ENCODE measurements at regions not wholly inside any gene's neighbourhood (a gene's known extent, or its start where the extent isn't known, plus 50 kb on each side); places are given as distances from the start of the nearest gene placed in this dataset.

DNA sequence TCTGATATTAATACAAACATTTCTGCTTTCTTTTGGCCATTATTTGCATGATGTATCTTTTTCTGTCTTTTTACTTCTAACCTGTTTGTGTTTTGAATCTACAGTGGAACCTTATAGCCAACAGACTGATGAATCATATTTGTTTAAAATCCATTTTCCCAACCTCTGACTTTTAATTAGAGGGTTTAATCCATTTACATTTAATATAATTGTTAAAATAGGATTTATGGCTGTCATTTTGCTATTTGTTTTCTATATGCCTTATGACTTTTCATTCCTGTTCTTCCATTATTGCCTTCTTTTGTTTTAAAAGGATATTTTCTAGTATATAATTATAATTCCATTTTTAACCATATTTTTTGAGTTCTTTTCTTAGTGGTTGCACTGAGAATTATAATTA lies 286.1 kb downstream of the ZNF621 start:
- H3K27me3 ChIP-seq (ENCODE audit: insufficient read depth, poor library complexity, severe bottlenecking), result no peaks in the 10 kb centered on the region
- no peak for TF ChIP-seq POLR2AphosphoS5 (IDR thresholded peaks at IDR 0.05; ENCODE audit: low read depth)
- TF ChIP-seq GABPA (IDR thresholded peaks at IDR 0.05; ENCODE audit: low read depth), result no peak
- TF ChIP-seq, protein P1, sequence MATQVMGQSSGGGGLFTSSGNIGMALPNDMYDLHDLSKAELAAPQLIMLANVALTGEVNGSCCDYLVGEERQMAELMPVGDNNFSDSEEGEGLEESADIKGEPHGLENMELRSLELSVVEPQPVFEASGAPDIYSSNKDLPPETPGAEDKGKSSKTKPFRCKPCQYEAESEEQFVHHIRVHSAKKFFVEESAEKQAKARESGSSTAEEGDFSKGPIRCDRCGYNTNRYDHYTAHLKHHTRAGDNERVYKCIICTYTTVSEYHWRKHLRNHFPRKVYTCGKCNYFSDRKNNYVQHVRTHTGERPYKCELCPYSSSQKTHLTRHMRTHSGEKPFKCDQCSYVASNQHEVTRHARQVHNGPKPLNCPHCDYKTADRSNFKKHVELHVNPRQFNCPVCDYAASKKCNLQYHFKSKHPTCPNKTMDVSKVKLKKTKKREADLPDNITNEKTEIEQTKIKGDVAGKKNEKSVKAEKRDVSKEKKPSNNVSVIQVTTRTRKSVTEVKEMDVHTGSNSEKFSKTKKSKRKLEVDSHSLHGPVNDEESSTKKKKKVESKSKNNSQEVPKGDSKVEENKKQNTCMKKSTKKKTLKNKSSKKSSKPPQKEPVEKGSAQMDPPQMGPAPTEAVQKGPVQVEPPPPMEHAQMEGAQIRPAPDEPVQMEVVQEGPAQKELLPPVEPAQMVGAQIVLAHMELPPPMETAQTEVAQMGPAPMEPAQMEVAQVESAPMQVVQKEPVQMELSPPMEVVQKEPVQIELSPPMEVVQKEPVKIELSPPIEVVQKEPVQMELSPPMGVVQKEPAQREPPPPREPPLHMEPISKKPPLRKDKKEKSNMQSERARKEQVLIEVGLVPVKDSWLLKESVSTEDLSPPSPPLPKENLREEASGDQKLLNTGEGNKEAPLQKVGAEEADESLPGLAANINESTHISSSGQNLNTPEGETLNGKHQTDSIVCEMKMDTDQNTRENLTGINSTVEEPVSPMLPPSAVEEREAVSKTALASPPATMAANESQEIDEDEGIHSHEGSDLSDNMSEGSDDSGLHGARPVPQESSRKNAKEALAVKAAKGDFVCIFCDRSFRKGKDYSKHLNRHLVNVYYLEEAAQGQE (IDR thresholded peaks at IDR 0.05; ENCODE audit: insufficient replicate concordance, low read depth), result no peak
- TF ChIP-seq SPI1 (IDR thresholded peaks at IDR 0.05; ENCODE audit: borderline replicate concordance, low read depth), result no peak
- TF ChIP-seq, protein P2, sequence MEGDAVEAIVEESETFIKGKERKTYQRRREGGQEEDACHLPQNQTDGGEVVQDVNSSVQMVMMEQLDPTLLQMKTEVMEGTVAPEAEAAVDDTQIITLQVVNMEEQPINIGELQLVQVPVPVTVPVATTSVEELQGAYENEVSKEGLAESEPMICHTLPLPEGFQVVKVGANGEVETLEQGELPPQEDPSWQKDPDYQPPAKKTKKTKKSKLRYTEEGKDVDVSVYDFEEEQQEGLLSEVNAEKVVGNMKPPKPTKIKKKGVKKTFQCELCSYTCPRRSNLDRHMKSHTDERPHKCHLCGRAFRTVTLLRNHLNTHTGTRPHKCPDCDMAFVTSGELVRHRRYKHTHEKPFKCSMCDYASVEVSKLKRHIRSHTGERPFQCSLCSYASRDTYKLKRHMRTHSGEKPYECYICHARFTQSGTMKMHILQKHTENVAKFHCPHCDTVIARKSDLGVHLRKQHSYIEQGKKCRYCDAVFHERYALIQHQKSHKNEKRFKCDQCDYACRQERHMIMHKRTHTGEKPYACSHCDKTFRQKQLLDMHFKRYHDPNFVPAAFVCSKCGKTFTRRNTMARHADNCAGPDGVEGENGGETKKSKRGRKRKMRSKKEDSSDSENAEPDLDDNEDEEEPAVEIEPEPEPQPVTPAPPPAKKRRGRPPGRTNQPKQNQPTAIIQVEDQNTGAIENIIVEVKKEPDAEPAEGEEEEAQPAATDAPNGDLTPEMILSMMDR (IDR thresholded peaks at IDR 0.05; ENCODE audit: insufficient read depth, low read length), result no peak

DNA sequence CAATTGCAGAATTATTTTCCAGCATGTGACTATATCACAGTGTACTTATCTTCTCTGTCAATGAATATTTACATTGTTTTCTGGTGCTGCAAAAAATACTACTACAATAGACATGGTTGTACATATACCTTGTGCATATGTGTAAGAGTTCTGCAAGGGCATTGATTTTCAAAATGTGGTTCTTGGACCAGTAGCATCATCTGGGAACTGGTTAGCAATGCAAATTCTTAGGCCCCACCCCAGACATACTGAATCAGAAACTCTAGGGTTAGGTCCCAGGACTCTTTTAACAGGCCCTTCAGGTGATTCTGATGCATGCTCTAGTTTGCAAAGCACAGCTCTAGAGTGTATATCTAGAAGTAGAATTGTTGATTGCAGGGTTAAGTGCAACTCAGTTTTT lies 292.3 kb downstream of the ZNF621 start:
- Histone ChIP-seq H3K27ac (replicated peaks) (no peak overlapping the region), H3K4me3 (replicated peaks; ENCODE audit: insufficient read depth, low read length) (no peak overlapping the region), H3K27me3 (ENCODE audit: insufficient read depth, poor library complexity, severe bottlenecking) (peaks cover 2% of the 10 kb centered on the region)
- DNase-seq (ENCODE audit: low read depth in 1 of 2, low spot score in 1 of 2), result no peak
- TF ChIP-seq SPI1 (IDR thresholded peaks at IDR 0.05; ENCODE audit: borderline replicate concordance, low read depth) (no peak), POLR2AphosphoS5 (IDR thresholded peaks at IDR 0.05; ENCODE audit: low read depth) (no peak)
- TF ChIP-seq, protein P1 (IDR thresholded peaks at IDR 0.05; ENCODE audit: insufficient replicate concordance, low read depth), result no peak

More for the DNA sequence above, 286.1 kb downstream of the ZNF621 start:
- DNase-seq (ENCODE audit: low read depth in 1 of 2, low spot score in 1 of 2), result no peak
- Histone ChIP-seq H3K4me3 (replicated peaks; ENCODE audit: insufficient read depth, low read length) (no peak overlapping the region), H3K27ac (replicated peaks) (no peak overlapping the region)

DNA sequence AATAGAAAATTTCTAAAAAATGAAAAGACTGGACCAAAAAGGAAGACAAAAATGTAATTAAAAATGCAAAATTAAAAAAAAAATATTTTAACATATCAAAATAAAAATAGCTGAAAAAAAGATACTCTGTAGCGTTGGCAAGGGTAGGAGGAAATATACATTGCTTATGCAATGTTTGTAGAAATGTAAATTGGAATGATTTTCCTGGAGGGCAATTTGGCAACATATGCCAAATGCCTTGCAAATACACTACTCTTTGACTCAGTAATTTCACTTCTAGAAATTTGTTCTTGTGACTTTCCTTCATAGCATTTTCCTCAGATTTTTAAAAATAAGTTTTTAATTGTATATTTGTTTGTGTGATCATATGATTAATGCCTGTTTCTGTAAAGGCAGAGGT lies 296.6 kb downstream of the ZNF621 start:
- H3K27me3 ChIP-seq (ENCODE audit: insufficient read depth, poor library complexity, severe bottlenecking), result no peaks in the 10 kb centered on the region
- no peak overlapping the region for H3K4me3 ChIP-seq (replicated peaks; ENCODE audit: insufficient read depth, low read length)
- H3K27ac ChIP-seq (replicated peaks), result no peak overlapping the region
- TF ChIP-seq, protein P2 (IDR thresholded peaks at IDR 0.05; ENCODE audit: insufficient read depth, low read length), result no peak
- TF ChIP-seq GABPA (IDR thresholded peaks at IDR 0.05; ENCODE audit: low read depth), result no peak
- TF ChIP-seq POLR2AphosphoS5 (IDR thresholded peaks at IDR 0.05; ENCODE audit: low read depth), result no peak
- no peak for TF ChIP-seq SPI1 (IDR thresholded peaks at IDR 0.05; ENCODE audit: borderline replicate concordance, low read depth)
- TF ChIP-seq, protein P1 (IDR thresholded peaks at IDR 0.05; ENCODE audit: insufficient replicate concordance, low read depth), result no peak
- DNase-seq (ENCODE audit: low read depth in 1 of 2, low spot score in 1 of 2), result no peak
